ENCODE measurements at regions not wholly inside any gene's neighbourhood (a gene's known extent, or its start where the extent isn't known, plus 50 kb on each side); places are given as distances from the start of the nearest gene placed in this dataset.
A peak's percentile ranks its signal among the peaks of the same experiment; 100 is the strongest.

GRCh38 chr10:78634389-78634815, 434.4 kb upstream of the ZMIZ1 start:
- DNase-seq: no peak
- H3K9me3 ChIP-seq: no peaks in the 10 kb centered on the region
- in situ Hi-C loops (cut with MboI; ENCODE audit: low sequenced_read_pairs in 4 of 4) (loop anchor here in 1 of 4 donors (25.0 kb wide), 1 partner anchor 572 kb away; no protein-coding TSS in a partner anchor), intact Hi-C loops (cut with DNase I; ENCODE audit: low total_unique reads) (no loop called here)
- no peaks in the 10 kb centered on the region for H3K36me3 ChIP-seq
- no peaks in the 10 kb centered on the region for H3K27me3 ChIP-seq
- no peak for TF ChIP-seq CTCF (IDR thresholded peaks at IDR 0.05 in 4 of 5, conservative IDR thresholded peaks at IDR 0.05 in 1 of 5)
- TF ChIP-seq POLR2A (IDR thresholded peaks at IDR 0.05): no peak
- no peaks in the 10 kb centered on the region for H3K4me1 ChIP-seq
- H3K27ac ChIP-seq: no peak overlapping the region
- ATAC-seq: no peak
- H3K4me3 ChIP-seq: no peak overlapping the region

GRCh38 chr10:78634835-78635234, 433.9 kb upstream of the ZMIZ1 start:
- ATAC-seq (peak; percentile 45 to 75), DNase-seq (peak in 1 of 2 donors; percentile 24)
- H3K27me3 ChIP-seq: no peaks in the 10 kb centered on the region
- TF ChIP-seq CTCF (IDR thresholded peaks at IDR 0.05 in 4 of 5, conservative IDR thresholded peaks at IDR 0.05 in 1 of 5): no peak
- TF ChIP-seq POLR2A (IDR thresholded peaks at IDR 0.05): no peak
- in situ Hi-C loops (cut with MboI; ENCODE audit: low sequenced_read_pairs in 4 of 4): loop anchor here in 1 of 4 donors (25.0 kb wide), 1 partner anchor 573 kb away; no protein-coding TSS in a partner anchor
- H3K9me3 ChIP-seq: no peaks in the 10 kb centered on the region
- intact Hi-C loops (cut with DNase I; ENCODE audit: low total_unique reads): no loop called here
- no peaks in the 10 kb centered on the region for H3K4me1 ChIP-seq
- no peaks in the 10 kb centered on the region for H3K36me3 ChIP-seq
- H3K27ac ChIP-seq: peak overlapping the region in 1 of 4 donors; percentile 42
- no peak overlapping the region for H3K4me3 ChIP-seq

GRCh38 chr10:78639629-78640028, 429.1 kb upstream of the ZMIZ1 start:
- ATAC-seq: no peak
- intact Hi-C loops (cut with DNase I; ENCODE audit: low total_unique reads): no loop called here
- Histone ChIP-seq H3K27ac (no peak overlapping the region), H3K4me3 (no peak overlapping the region), H3K36me3 (no peaks in the 10 kb centered on the region), H3K27me3 (no peaks in the 10 kb centered on the region), H3K4me1 (peaks cover 7 to 11% of the 10 kb centered on the region in 2 donors), H3K9me3 (no peaks in the 10 kb centered on the region)
- DNase-seq: no peak
- in situ Hi-C loops (cut with MboI; ENCODE audit: low sequenced_read_pairs in 4 of 4): loop anchor here in 1 of 4 donors (25.0 kb wide), 1 partner anchor 577 kb away; no protein-coding TSS in a partner anchor
- TF ChIP-seq CTCF (IDR thresholded peaks at IDR 0.05 in 4 of 5, conservative IDR thresholded peaks at IDR 0.05 in 1 of 5) (no peak), POLR2A (IDR thresholded peaks at IDR 0.05) (no peak)

GRCh38 chr10:78640796-78641636, 427.8 kb upstream of the ZMIZ1 start:
- Histone ChIP-seq H3K9me3 (no peaks in the 10 kb centered on the region), H3K4me3 (no peak overlapping the region), H3K27ac (peak overlapping the region in 3 of 4 donors; percentile 16 to 49 (median 44)), H3K4me1 (peaks cover 7 to 11% of the 10 kb centered on the region in 2 donors), H3K36me3 (no peaks in the 10 kb centered on the region), H3K27me3 (no peaks in the 10 kb centered on the region)
- TF ChIP-seq CTCF (IDR thresholded peaks at IDR 0.05 in 4 of 5, conservative IDR thresholded peaks at IDR 0.05 in 1 of 5): no peak
- no peak for TF ChIP-seq POLR2A (IDR thresholded peaks at IDR 0.05)
- in situ Hi-C loops (cut with MboI; ENCODE audit: low sequenced_read_pairs in 4 of 4) (loop anchor here in 1 of 4 donors (25.0 kb wide), 1 partner anchor 579 kb away; no protein-coding TSS in a partner anchor), intact Hi-C loops (cut with DNase I; ENCODE audit: low total_unique reads) (no loop called here)
- ATAC-seq (peak; percentile 78 to 83), DNase-seq (peak; percentile 17 to 48)

Measured in gastrocnemius medialis (tissue), 4 donors.